ENCODE measurements at regions not wholly inside any gene's neighbourhood (a gene's known extent, or its start where the extent isn't known, plus 50 kb on each side); places are given as distances from the start of the nearest gene placed in this dataset.

DNA sequence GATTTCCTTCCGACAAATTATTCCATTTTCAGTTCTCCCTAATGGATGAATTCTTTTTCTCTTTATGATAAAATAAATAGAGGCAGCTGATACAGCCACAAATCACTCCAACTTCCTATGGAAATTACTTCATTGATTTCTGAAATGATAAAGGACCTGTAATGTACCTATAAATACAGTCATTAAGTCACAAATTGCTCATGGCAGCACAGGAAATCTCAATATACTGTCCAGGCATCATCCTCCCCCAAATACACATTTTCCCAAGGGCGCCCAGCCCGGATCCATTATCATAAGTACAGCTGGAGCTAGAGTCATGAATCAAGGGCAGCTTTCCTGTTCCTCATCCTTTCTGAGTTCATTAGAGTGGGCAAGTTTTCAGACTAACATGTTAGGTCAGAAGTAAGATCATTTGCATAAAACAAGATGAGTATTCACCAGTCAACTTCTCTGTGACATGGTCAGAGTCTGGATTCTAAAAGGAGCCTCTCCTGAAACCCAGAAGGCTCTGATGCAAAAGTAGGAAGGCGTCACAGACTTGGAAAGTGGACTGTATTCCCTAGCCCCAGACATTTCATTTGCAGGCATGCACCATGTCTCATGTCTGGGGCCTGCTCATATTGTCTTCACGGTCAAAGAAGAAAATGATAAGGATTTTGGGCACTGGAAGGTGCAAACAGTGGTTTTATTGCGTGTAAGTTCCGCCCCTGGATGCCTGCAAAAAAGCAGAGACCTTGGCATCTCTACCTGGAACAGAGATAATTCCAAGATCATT, 383.2 kb downstream of the PLK2 start:
- H3K36me3 ChIP-seq (ENCODE audit: control insufficient read depth, insufficient read depth, low read length) = no peaks in the 10 kb centered on the region
- peaks cover 5% of the 10 kb centered on the region for H3K27me3 ChIP-seq (ENCODE audit: control insufficient read depth, insufficient read depth, low read length, poor library complexity, severe bottlenecking)
- no peak overlapping the region for H3K27ac ChIP-seq (ENCODE audit: low read depth, low read length)
- TF ChIP-seq, protein P1, sequence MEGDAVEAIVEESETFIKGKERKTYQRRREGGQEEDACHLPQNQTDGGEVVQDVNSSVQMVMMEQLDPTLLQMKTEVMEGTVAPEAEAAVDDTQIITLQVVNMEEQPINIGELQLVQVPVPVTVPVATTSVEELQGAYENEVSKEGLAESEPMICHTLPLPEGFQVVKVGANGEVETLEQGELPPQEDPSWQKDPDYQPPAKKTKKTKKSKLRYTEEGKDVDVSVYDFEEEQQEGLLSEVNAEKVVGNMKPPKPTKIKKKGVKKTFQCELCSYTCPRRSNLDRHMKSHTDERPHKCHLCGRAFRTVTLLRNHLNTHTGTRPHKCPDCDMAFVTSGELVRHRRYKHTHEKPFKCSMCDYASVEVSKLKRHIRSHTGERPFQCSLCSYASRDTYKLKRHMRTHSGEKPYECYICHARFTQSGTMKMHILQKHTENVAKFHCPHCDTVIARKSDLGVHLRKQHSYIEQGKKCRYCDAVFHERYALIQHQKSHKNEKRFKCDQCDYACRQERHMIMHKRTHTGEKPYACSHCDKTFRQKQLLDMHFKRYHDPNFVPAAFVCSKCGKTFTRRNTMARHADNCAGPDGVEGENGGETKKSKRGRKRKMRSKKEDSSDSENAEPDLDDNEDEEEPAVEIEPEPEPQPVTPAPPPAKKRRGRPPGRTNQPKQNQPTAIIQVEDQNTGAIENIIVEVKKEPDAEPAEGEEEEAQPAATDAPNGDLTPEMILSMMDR (conservative IDR thresholded peaks at IDR 0.05) = no peak
- H3K4me3 ChIP-seq (ENCODE audit: low read length) = no peak overlapping the region
- Mint-ChIP-seq H3K4me3 (no peak overlapping the region), H3K4me1 (peaks cover 49% of the 10 kb centered on the region), H3K36me3 (ENCODE audit: low read depth) (no peaks in the 10 kb centered on the region), H3K9me3 (no peaks in the 10 kb centered on the region), H3K27me3 (ENCODE audit: insufficient read depth) (peaks cover 13% of the 10 kb centered on the region), H3K27ac (no peak overlapping the region)
- DNase-seq = no peak
- H3K4me1 ChIP-seq (ENCODE audit: control insufficient read depth, insufficient read depth, low read length) = peaks cover 23% of the 10 kb centered on the region
- H3K9me3 ChIP-seq (ENCODE audit: control insufficient read depth, low read length) = no peaks in the 10 kb centered on the region
- WGBS, 2 experiments (ENCODE audit: insufficient coverage in 1 of 2, insufficient read length in 1 of 2) = 94 to 97% methylated on average over 6 to 7 of the region's 7 CpGs
- no peak overlapping the region for H3K9ac ChIP-seq (ENCODE audit: extremely low read depth, low read length, poor library complexity, severe bottlenecking)

DNA sequence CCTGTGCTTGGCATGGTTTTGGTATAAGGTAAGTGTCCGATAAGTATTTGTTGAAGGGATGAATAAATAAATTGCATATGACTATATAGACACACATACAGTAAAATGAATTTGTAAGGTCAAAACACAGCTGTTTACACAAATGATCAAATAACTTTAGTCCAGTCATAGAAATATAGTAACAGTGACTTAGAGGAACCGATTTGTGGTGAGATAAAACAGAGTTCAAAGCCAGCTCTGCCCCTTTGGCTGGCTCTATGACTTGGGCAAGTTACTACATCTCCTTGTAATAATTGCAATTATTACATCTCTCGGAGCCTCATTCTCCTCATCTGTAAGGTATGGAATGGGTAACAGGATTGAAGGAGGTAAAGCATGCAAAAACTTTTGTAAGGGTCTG, 384.0 kb downstream of the PLK2 start:
- TF ChIP-seq, protein P1 (conservative IDR thresholded peaks at IDR 0.05) = no peak
- DNase-seq = no peak
- Mint-ChIP-seq H3K4me3 (no peak overlapping the region), H3K27me3 (ENCODE audit: insufficient read depth) (peaks cover 13% of the 10 kb centered on the region), H3K27ac (no peak overlapping the region), H3K9me3 (no peaks in the 10 kb centered on the region), H3K4me1 (peaks cover 48% of the 10 kb centered on the region), H3K36me3 (ENCODE audit: low read depth) (no peaks in the 10 kb centered on the region)
- 97 to 100% methylated on average over 1 to 2 of the region's 3 CpGs for WGBS, 2 experiments (ENCODE audit: insufficient coverage in 1 of 2, insufficient read length in 1 of 2)
- no peak overlapping the region for H3K4me3 ChIP-seq (ENCODE audit: low read length)
- H3K27ac ChIP-seq (ENCODE audit: low read depth, low read length) = no peak overlapping the region
- H3K36me3 ChIP-seq (ENCODE audit: control insufficient read depth, insufficient read depth, low read length) = no peaks in the 10 kb centered on the region
- H3K4me1 ChIP-seq (ENCODE audit: control insufficient read depth, insufficient read depth, low read length) = peaks cover 23% of the 10 kb centered on the region
- H3K9me3 ChIP-seq (ENCODE audit: control insufficient read depth, low read length) = no peaks in the 10 kb centered on the region
- no peak overlapping the region for H3K9ac ChIP-seq (ENCODE audit: extremely low read depth, low read length, poor library complexity, severe bottlenecking)
- H3K27me3 ChIP-seq (ENCODE audit: control insufficient read depth, insufficient read depth, low read length, poor library complexity, severe bottlenecking) = peaks cover 5% of the 10 kb centered on the region

DNA sequence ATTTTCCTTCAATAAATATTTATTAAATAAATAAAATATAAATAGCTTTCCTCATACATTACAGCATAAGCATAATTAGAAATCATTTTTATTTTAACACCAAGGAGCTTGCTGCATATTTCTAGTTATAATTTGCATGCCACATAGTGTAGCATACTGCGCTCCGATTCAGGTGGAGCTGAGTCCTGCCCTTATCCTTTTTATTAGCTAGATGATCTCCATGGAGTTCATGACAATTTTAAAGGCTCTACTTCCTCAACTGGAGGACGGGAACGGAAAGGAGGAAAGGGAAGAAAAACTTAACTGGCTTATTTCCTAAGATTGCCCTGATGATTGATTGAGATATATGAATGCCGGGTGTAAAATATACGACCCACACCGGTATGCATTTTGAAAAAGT, 385.2 kb downstream of the PLK2 start:
- peaks cover 2% of the 10 kb centered on the region for H3K9me3 Mint-ChIP-seq
- H3K4me3 Mint-ChIP-seq = no peak overlapping the region
- Histone ChIP-seq H3K4me1 (ENCODE audit: control insufficient read depth, insufficient read depth, low read length) (peaks cover 23% of the 10 kb centered on the region), H3K27me3 (ENCODE audit: control insufficient read depth, insufficient read depth, low read length, poor library complexity, severe bottlenecking) (peaks cover 5% of the 10 kb centered on the region), H3K9me3 (ENCODE audit: control insufficient read depth, low read length) (no peaks in the 10 kb centered on the region), H3K36me3 (ENCODE audit: control insufficient read depth, insufficient read depth, low read length) (no peaks in the 10 kb centered on the region), H3K4me3 (ENCODE audit: low read length) (no peak overlapping the region), H3K9ac (ENCODE audit: extremely low read depth, low read length, poor library complexity, severe bottlenecking) (no peak overlapping the region), H3K27ac (ENCODE audit: low read depth, low read length) (no peak overlapping the region)
- no peak overlapping the region for H3K27ac Mint-ChIP-seq
- peaks cover 42% of the 10 kb centered on the region for H3K4me1 Mint-ChIP-seq
- no peak for DNase-seq
- no peaks in the 10 kb centered on the region for H3K36me3 Mint-ChIP-seq (ENCODE audit: low read depth)
- H3K27me3 Mint-ChIP-seq (ENCODE audit: insufficient read depth) = peaks cover 13% of the 10 kb centered on the region
- WGBS, 2 experiments (ENCODE audit: insufficient coverage in 1 of 2, insufficient read length in 1 of 2) = 87 to 100% methylated on average over 2 to 7 of the region's 7 CpGs
- TF ChIP-seq, protein P1 (conservative IDR thresholded peaks at IDR 0.05) = no peak

Data from endodermal cell (in vitro differentiated cells).